Dendritic cell treated with granulocyte-macrophage colony-stimulating factor and Interleukin-4, amounts not matched to agents 40 ng/mL and 50 ng/mL, for 4 days (primary cell): ENCODE measurements at regions not wholly inside any gene's neighbourhood (a gene's known extent, or its start where the extent isn't known, plus 50 kb on each side); places are given as distances from the start of the nearest gene placed in this dataset.
"Not testable (repeated sequence)": the region's sequence is repeated elsewhere in the genome, so short reads cannot be mapped to it uniquely, and the experiment has no call there.

Experiments
- H3K27ac Mint-ChIP-seq: one replicate; pipeline ENCODE4 v1.8.0; 2022; ENCODE audit warnings: mild to moderate bottlenecking, mixed read lengths
- H3K27me3 Mint-ChIP-seq: one replicate; pipeline ENCODE4 v1.8.0; 2022; ENCODE audit warnings: mild to moderate bottlenecking, mixed read lengths
- H3K36me3 Mint-ChIP-seq: one replicate; pipeline ENCODE4 v1.8.0; 2022; ENCODE audit warnings: low read depth, mixed read lengths
- H3K4me1 Mint-ChIP-seq: one replicate; pipeline ENCODE4 v1.8.0; 2022; ENCODE audit warnings: low read depth, mixed read lengths
- H3K4me3 Mint-ChIP-seq: one replicate; pipeline ENCODE4 v1.8.0; 2022; ENCODE audit warnings: mild to moderate bottlenecking, moderate library complexity, mixed read lengths
- H3K9me3 Mint-ChIP-seq: one replicate; pipeline ENCODE4 v1.8.0; 2022; ENCODE audit warnings: mixed read lengths
- intact Hi-C: fragments of 100-400 bp; cut with micrococcal nuclease; formaldehyde crosslinking; loops from one replicate; pipeline ENCODE4 v1.15.0; 2022

DNA sequence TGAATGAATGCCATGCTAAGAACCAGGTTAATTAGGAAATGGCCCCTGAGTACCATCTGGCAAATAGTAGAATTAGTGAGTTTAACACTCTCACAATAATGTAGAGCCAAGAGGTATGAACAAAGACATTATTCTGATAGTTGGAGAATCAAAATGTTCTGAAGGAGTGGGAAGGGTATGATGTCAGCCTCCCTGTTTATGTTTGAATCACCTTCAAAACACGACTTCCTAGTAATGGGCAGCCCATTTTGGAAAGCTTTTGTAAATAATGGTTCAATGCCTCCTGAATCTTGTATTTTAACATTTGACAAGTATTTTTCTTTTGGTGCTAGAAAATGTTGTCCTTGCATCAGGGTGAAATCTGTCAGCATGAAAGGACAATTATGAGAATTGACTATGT lies 108.3 kb downstream of the DSEL start:
- no peak overlapping the region for H3K27ac Mint-ChIP-seq
- no peaks in the 10 kb centered on the region for H3K36me3 Mint-ChIP-seq
- H3K4me1 Mint-ChIP-seq: no peaks in the 10 kb centered on the region
- no peaks in the 10 kb centered on the region for H3K9me3 Mint-ChIP-seq
- H3K4me3 Mint-ChIP-seq: no peak overlapping the region
- H3K27me3 Mint-ChIP-seq: no peaks in the 10 kb centered on the region
- intact Hi-C loops: no loop called here

GRCh38 chr18:67406714-67407113 lies 109.8 kb downstream of the DSEL start:
- no peaks in the 10 kb centered on the region for H3K9me3 Mint-ChIP-seq
- H3K36me3 Mint-ChIP-seq: no peaks in the 10 kb centered on the region
- intact Hi-C loops: no loop called here
- H3K4me1 Mint-ChIP-seq: no peaks in the 10 kb centered on the region
- no peak overlapping the region for H3K4me3 Mint-ChIP-seq
- H3K27ac Mint-ChIP-seq: no peak overlapping the region
- H3K27me3 Mint-ChIP-seq: no peaks in the 10 kb centered on the region

GRCh38 chr18:67402543-67402942 lies 114.0 kb downstream of the DSEL start:
- Mint-ChIP-seq H3K9me3 (no peaks in the 10 kb centered on the region), H3K27me3 (no peaks in the 10 kb centered on the region), H3K27ac (no peak overlapping the region), H3K4me3 (no peak overlapping the region), H3K36me3 (no peaks in the 10 kb centered on the region), H3K4me1 (no peaks in the 10 kb centered on the region)
- intact Hi-C loops: no loop called here

DNA sequence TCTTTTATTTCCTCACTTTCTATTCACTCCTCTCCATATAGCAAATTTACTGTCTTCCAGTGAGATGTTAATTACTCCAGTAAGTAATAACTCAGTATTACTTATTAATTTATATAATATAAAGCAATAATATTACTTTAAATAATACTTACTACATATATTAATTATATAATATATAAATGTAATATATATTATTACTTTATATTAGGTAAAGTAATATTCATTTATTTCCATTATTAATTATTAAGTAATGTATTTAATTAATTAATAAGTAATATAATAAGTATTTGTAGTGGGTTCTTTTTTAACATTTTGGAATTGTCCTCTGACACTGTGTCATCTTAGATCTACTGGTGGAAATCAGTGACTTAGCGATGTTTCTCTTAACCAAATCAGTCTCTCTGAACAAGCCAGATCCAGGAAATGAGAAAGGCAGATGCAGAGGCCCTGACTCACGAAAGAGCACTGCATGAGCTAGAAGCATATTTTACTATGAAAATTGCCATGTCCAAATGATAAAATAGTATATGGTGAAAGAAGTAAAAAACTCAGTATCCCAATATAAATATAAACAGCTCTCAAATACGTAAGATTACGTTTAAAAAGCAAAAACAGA lies 115.9 kb downstream of the DSEL start:
- Mint-ChIP-seq H3K36me3 (no peaks in the 10 kb centered on the region), H3K27me3 (no peaks in the 10 kb centered on the region), H3K4me1 (no peaks in the 10 kb centered on the region), H3K9me3 (peaks cover 14% of the 10 kb centered on the region), H3K27ac (no peak overlapping the region), H3K4me3 (no peak overlapping the region)
- intact Hi-C loops: no loop called here

DNA sequence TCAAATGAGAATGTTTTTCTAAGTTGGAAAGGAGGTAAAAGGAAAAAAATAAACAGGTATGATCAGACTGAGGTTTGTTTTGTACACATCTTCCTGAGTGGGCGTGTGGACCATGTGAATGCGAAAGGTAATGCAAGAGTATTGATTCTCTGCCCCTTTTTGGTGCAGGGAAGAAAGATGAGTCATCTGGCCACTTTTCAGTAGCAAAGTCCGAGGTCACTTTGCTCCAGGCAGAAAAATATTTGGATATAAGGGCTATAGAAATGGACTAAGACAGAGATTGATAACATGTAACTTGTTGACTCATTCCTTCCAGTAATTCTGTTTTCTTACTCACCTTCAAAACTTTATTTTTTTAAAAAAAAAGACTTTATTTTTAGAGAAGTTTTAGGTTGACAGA lies 130.5 kb downstream of the DSEL start:
- Mint-ChIP-seq H3K4me1 (no peaks in the 10 kb centered on the region), H3K9me3 (peaks cover 12% of the 10 kb centered on the region), H3K27ac (no peak overlapping the region), H3K36me3 (no peaks in the 10 kb centered on the region), H3K27me3 (no peaks in the 10 kb centered on the region), H3K4me3 (no peak overlapping the region)
- intact Hi-C loops: no loop called here

- H3K36me3 Mint-ChIP-seq: no peaks in the 10 kb centered on the region
- intact Hi-C loops: no loop called here
- no peaks in the 10 kb centered on the region for H3K27me3 Mint-ChIP-seq
- H3K9me3 Mint-ChIP-seq: peaks cover 12% of the 10 kb centered on the region
- H3K4me3 Mint-ChIP-seq: no peak overlapping the region
- no peak overlapping the region for H3K27ac Mint-ChIP-seq
- no peaks in the 10 kb centered on the region for H3K4me1 Mint-ChIP-seq
Measured at GRCh38 chr18:67385455-67385854, 131.1 kb downstream of the DSEL start.

GRCh38 chr18:67384057-67384456 lies 132.5 kb downstream of the DSEL start:
- H3K9me3 Mint-ChIP-seq, intact Hi-C loops, H3K36me3 Mint-ChIP-seq, H3K4me1 Mint-ChIP-seq, H3K4me3 Mint-ChIP-seq, H3K27ac Mint-ChIP-seq, H3K27me3 Mint-ChIP-seq: not testable (repeated sequence)

DNA sequence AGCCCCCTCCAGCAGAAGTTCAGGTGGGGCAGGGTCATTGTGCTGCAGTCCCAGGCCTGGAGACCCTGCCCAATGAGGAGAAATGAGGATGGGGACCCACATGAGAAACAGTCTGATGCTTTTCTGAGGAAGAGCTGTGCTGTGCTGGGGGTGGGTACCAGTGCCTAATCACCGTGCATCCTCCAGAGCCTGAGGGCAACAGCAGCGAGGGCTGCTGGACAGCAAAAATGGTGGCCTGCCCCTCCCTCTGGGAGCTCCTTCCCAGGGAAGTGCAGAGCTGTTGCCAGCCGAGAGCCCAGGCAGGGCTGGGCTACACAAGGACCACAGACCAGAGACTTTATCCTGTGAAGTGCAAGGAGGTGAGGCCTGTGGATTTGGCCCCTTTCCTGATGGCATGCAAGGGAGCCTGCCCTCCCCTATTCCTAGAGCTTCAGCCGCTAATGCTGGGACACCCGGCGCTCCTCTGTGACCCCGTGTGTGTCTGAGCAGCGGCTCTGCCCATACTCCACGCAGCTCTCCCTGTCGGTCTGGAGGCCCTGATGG lies 134.8 kb downstream of the DSEL start:
- no peak overlapping the region for H3K4me3 Mint-ChIP-seq
- intact Hi-C loops: no loop called here
- H3K27ac Mint-ChIP-seq: no peak overlapping the region
- H3K4me1 Mint-ChIP-seq: no peaks in the 10 kb centered on the region
- H3K9me3 Mint-ChIP-seq: no peaks in the 10 kb centered on the region
- no peaks in the 10 kb centered on the region for H3K36me3 Mint-ChIP-seq
- no peaks in the 10 kb centered on the region for H3K27me3 Mint-ChIP-seq

DNA sequence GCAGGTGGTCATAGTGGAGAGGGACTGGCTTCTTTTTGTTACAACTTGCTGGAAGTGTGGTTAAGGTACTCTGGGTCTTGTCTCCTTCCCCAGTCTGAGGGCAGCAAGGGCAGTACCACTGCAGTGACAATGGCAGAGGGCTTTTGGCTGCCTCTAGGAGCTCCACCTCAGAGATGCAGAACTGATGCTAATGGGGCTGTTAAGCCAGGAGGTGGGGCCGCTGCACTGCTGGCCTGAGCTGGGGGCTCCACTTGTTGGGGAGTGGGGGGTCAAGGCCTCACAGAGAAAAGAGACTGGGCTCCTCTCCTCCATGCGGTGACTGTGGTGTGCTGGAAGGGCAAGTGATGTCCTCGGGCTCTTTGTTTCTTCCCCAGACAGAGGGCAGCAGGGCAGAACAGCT lies 135.7 kb downstream of the DSEL start:
- Mint-ChIP-seq H3K27me3 (no peaks in the 10 kb centered on the region), H3K4me3 (no peak overlapping the region), H3K27ac (no peak overlapping the region), H3K9me3 (no peaks in the 10 kb centered on the region), H3K4me1 (no peaks in the 10 kb centered on the region), H3K36me3 (no peaks in the 10 kb centered on the region)
- intact Hi-C loops: no loop called here

DNA sequence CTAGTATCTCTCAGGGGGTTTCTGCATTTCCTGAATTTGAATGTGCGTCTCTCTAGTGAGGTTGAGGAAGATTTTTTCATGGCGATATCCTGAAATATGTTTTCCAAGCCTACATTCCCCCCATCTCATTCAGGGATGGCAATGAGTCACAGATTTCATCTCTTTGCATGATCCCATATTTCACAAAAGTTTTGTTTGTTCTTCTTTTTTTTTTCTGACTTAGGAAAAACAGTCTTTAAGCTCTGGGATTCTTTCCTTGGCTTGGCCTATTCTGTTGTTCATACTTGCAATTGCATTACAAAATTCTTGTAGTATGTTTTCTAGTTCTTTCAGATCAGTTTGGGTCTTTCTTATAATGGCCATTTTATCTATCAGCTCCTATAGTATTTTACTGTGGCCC lies 136.5 kb downstream of the DSEL start:
- Mint-ChIP-seq H3K27me3 (no peaks in the 10 kb centered on the region), H3K4me3 (no peak overlapping the region), H3K27ac (no peak overlapping the region), H3K4me1 (no peaks in the 10 kb centered on the region), H3K9me3 (no peaks in the 10 kb centered on the region), H3K36me3 (no peaks in the 10 kb centered on the region)
- intact Hi-C loops: no loop called here

DNA sequence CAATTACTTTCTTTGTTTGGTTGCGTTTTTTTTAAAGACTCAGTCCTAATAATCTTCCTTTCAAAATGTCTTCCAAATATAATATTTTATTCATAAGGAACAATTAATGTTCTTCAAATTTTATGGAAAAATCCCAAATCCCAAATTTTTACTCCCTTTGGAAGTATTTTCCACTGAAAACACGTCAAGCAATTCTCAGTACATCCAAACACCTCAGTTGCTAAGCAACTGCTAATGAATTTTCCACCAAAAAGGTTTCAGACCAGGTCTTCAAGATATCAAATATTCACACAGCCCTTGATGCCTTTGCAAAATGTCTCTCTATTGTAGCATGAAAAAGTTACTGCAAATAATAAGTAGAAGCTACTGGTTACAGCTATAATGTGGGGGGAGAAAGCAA lies 140.1 kb downstream of the DSEL start:
- intact Hi-C loops: no loop called here
- no peaks in the 10 kb centered on the region for H3K9me3 Mint-ChIP-seq
- no peaks in the 10 kb centered on the region for H3K36me3 Mint-ChIP-seq
- H3K27ac Mint-ChIP-seq: no peak overlapping the region
- H3K4me3 Mint-ChIP-seq: no peak overlapping the region
- H3K4me1 Mint-ChIP-seq: no peaks in the 10 kb centered on the region
- no peaks in the 10 kb centered on the region for H3K27me3 Mint-ChIP-seq

DNA sequence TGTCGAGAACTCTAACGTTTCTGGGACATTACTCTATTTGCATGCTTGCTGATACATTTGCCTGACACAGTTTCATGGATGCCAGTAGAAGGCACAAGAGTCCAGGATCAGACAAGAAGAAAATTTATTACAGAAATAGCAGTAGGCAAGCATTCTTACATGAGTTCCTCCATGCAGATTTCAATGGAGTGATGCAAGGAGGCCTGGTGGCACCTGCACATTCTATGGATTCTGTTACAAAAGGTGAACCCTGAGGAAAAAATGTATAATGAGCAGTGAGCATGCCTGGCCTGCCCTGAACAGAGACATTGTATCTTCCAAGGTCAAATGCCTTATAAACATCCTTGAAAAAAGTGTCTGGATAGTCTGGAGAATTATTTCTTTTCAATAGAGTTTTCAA lies 142.9 kb downstream of the DSEL start:
- Mint-ChIP-seq H3K4me1 (no peaks in the 10 kb centered on the region), H3K36me3 (no peaks in the 10 kb centered on the region), H3K9me3 (no peaks in the 10 kb centered on the region), H3K27me3 (no peaks in the 10 kb centered on the region), H3K27ac (no peak overlapping the region), H3K4me3 (no peak overlapping the region)
- intact Hi-C loops: no loop called here

DNA sequence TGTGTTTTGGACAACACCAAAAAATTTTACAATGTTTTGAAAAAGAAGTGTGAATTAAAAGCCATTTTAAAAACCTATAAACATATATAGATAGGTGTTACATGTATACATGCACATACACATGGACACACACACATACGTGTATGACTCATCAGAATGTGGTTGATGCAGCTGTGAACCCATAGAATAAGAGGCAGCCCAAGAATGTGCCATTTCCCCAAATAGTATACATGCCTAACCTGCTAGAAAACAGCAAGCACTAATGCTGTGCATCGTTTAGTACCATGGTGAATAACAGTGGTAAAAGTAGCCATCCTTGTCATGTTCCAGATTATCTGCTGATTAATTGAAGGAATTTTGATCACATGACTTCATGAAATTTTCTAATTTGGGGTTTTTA lies 149.0 kb downstream of the DSEL start:
- Mint-ChIP-seq H3K4me3 (no peak overlapping the region), H3K4me1 (no peaks in the 10 kb centered on the region), H3K9me3 (no peaks in the 10 kb centered on the region), H3K27me3 (no peaks in the 10 kb centered on the region), H3K27ac (no peak overlapping the region), H3K36me3 (no peaks in the 10 kb centered on the region)
- intact Hi-C loops: no loop called here

DNA sequence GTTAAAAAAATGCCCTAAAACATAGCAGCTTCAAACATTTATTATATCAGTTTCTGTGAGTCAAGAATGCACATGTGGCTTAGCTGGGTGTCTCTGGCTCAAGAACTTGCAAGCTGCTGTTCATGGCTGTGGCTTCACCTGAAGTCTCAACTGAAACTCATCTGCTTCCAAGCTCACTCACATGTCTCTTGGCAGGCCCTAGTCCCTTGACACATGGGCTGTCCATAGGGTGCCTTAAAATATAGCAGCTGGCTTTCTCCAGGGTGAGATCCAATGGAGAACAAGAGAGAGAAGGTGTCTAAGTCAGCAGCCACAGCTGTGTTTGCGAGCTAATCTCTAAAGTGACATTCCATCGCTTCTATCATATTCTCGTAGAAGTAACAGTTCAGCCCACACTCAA lies 152.8 kb downstream of the DSEL start:
- Mint-ChIP-seq H3K9me3 (no peaks in the 10 kb centered on the region), H3K27me3 (no peaks in the 10 kb centered on the region), H3K4me3 (no peak overlapping the region), H3K27ac (no peak overlapping the region), H3K4me1 (no peaks in the 10 kb centered on the region), H3K36me3 (no peaks in the 10 kb centered on the region)
- intact Hi-C loops: no loop called here

DNA sequence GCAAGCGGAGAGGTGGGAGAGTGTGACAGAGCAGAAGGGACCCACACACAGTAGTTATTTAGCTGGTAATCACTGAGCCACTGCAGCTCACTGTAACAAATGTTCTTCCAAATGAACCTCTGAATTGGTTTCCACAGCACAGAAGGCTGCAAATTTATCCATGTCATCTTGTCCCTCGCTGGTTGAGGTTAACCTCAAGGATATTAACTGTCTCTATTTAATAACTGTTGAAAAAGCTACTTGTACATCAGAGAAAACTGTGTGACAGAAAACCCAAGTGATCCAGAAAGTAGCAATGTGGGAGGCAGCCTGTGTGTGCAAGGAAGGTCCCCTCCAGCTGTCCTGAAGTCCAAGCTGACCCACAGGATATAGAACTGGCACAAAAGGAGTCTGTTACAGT lies 153.6 kb downstream of the DSEL start:
- Mint-ChIP-seq H3K4me1 (no peaks in the 10 kb centered on the region), H3K4me3 (no peak overlapping the region), H3K27me3 (no peaks in the 10 kb centered on the region), H3K27ac (no peak overlapping the region), H3K9me3 (peaks cover 2% of the 10 kb centered on the region), H3K36me3 (no peaks in the 10 kb centered on the region)
- intact Hi-C loops: no loop called here
